ENCODE measurements at regions not wholly inside any gene's neighbourhood (a gene's known extent, or its start where the extent isn't known, plus 50 kb on each side); places are given as distances from the start of the nearest gene placed in this dataset.

DNA sequence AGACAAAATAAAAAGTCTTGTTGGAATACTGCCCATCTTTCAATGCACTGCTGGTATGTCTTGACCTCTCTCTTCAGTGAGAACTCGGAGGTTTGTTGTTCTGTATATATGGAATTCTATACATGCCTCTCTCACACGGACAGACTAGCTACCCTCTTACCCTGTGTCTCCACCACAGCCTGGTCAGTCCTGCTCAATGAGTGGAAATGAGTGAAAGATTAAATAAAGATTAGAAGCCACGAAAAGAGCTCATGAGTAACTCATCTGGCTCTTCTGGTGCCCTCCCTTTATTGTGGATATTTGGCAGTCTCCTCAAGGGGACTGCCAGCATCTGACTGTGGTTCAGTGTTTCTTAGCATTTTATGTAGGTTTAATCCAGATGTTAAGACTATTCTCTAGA is 262.8 kb upstream of the MAP3K7 start:
- H3K4me1 ChIP-seq (ENCODE audit: insufficient read depth, low read length, poor library complexity, severe bottlenecking), result no peaks in the 10 kb centered on the region
- DNase-seq (ENCODE audit: low spot score), result no peak
- H3K27ac ChIP-seq (ENCODE audit: low read depth, low read length, poor library complexity, severe bottlenecking), result no peak overlapping the region
- no peak overlapping the region for H3K4me3 ChIP-seq (ENCODE audit: low read depth, low read length, poor library complexity, severe bottlenecking)
- TF ChIP-seq EZH2 (IDR thresholded peaks at IDR 0.05; ENCODE audit: borderline replicate concordance, low read depth, low read length, poor library complexity, severe bottlenecking), result no peak
- TF ChIP-seq, protein P1, sequence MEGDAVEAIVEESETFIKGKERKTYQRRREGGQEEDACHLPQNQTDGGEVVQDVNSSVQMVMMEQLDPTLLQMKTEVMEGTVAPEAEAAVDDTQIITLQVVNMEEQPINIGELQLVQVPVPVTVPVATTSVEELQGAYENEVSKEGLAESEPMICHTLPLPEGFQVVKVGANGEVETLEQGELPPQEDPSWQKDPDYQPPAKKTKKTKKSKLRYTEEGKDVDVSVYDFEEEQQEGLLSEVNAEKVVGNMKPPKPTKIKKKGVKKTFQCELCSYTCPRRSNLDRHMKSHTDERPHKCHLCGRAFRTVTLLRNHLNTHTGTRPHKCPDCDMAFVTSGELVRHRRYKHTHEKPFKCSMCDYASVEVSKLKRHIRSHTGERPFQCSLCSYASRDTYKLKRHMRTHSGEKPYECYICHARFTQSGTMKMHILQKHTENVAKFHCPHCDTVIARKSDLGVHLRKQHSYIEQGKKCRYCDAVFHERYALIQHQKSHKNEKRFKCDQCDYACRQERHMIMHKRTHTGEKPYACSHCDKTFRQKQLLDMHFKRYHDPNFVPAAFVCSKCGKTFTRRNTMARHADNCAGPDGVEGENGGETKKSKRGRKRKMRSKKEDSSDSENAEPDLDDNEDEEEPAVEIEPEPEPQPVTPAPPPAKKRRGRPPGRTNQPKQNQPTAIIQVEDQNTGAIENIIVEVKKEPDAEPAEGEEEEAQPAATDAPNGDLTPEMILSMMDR (conservative IDR thresholded peaks at IDR 0.05; ENCODE audit: low read depth, low read length), result no peak
- H3K36me3 ChIP-seq (ENCODE audit: insufficient read depth, low read length, poor library complexity, severe bottlenecking), result no peaks in the 10 kb centered on the region
- ChIA-PET CTCF (no interaction called here), POLR2A (ENCODE audit: low non-redundant PET) (interaction anchor here (0.6 kb wide), 1 partner anchor 21 kb away, joined by 3 read pairs; no protein-coding TSS in a partner anchor)
- no TSS peak for BruUV-seq (replicated peaks)
- H3K27me3 ChIP-seq (replicated peaks; ENCODE audit: insufficient read depth, low read depth, low read length, poor library complexity), result peaks cover 19% of the 10 kb centered on the region
- intact Hi-C loops (cut with micrococcal nuclease; ENCODE audit: unreplicated experiment), result no loop called here
- no peaks in the 10 kb centered on the region for H3K9me3 ChIP-seq (ENCODE audit: low read depth, low read length, poor library complexity, severe bottlenecking)

GRCh38 chr6:90846824-90847223 is 260.0 kb upstream of the MAP3K7 start:
- TF ChIP-seq EZH2 (IDR thresholded peaks at IDR 0.05; ENCODE audit: borderline replicate concordance, low read depth, low read length, poor library complexity, severe bottlenecking), result no peak
- TF ChIP-seq, protein P1 (conservative IDR thresholded peaks at IDR 0.05; ENCODE audit: low read depth, low read length), result no peak
- no TSS peak for BruUV-seq (replicated peaks)
- Histone ChIP-seq H3K27ac (ENCODE audit: low read depth, low read length, poor library complexity, severe bottlenecking) (no peak overlapping the region), H3K4me3 (ENCODE audit: low read depth, low read length, poor library complexity, severe bottlenecking) (no peak overlapping the region), H3K27me3 (replicated peaks; ENCODE audit: insufficient read depth, low read depth, low read length, poor library complexity) (peaks cover 11% of the 10 kb centered on the region), H3K9me3 (ENCODE audit: low read depth, low read length, poor library complexity, severe bottlenecking) (no peaks in the 10 kb centered on the region), H3K4me1 (ENCODE audit: insufficient read depth, low read length, poor library complexity, severe bottlenecking) (no peaks in the 10 kb centered on the region), H3K36me3 (ENCODE audit: insufficient read depth, low read length, poor library complexity, severe bottlenecking) (no peaks in the 10 kb centered on the region)
- intact Hi-C loops (cut with micrococcal nuclease; ENCODE audit: unreplicated experiment), result no loop called here
- POLR2A ChIA-PET (ENCODE audit: low non-redundant PET), result no interaction called here
- CTCF ChIA-PET, result interaction anchor here (0.5 kb wide), 1 partner anchor 12 kb away, joined by 4 read pairs; no protein-coding TSS in a partner anchor
- no peak for DNase-seq (ENCODE audit: low spot score)

GRCh38 chr6:90835596-90836212 is 248.8 kb upstream of the MAP3K7 start:
- intact Hi-C loops (cut with micrococcal nuclease; ENCODE audit: unreplicated experiment), result no loop called here
- Histone ChIP-seq H3K4me1 (ENCODE audit: insufficient read depth, low read length, poor library complexity, severe bottlenecking) (no peaks in the 10 kb centered on the region), H3K4me3 (ENCODE audit: low read depth, low read length, poor library complexity, severe bottlenecking) (no peak overlapping the region), H3K27ac (ENCODE audit: low read depth, low read length, poor library complexity, severe bottlenecking) (no peak overlapping the region), H3K9me3 (ENCODE audit: low read depth, low read length, poor library complexity, severe bottlenecking) (peaks cover 5% of the 10 kb centered on the region), H3K27me3 (replicated peaks; ENCODE audit: insufficient read depth, low read depth, low read length, poor library complexity) (peaks cover 3% of the 10 kb centered on the region), H3K36me3 (ENCODE audit: insufficient read depth, low read length, poor library complexity, severe bottlenecking) (no peaks in the 10 kb centered on the region)
- BruUV-seq (replicated peaks), result no TSS peak
- CTCF ChIA-PET, result no interaction called here
- POLR2A ChIA-PET (ENCODE audit: low non-redundant PET), result no interaction called here
- TF ChIP-seq EZH2 (IDR thresholded peaks at IDR 0.05; ENCODE audit: borderline replicate concordance, low read depth, low read length, poor library complexity, severe bottlenecking), result no peak
- TF ChIP-seq, protein P1 (conservative IDR thresholded peaks at IDR 0.05; ENCODE audit: low read depth, low read length), result no peak
- DNase-seq (ENCODE audit: low spot score), result no peak

Data from A673 (cell line).